ENCODE measurements at regions not wholly inside any gene's neighbourhood (a gene's known extent, or its start where the extent isn't known, plus 50 kb on each side); places are given as distances from the start of the nearest gene placed in this dataset.

GRCh38 chr9:15018096-15018637, 107.9 kb upstream of the FREM1 start:
- H3K4me2 ChIP-seq, result no peak overlapping the region
- ChIA-PET POLR2A (no interaction called here), CTCF (no interaction called here)
- no CpG with 5 or more reads among the region's 6 CpGs for WGBS (ENCODE audit: low lambda C conversion rate)
- no peaks in the 10 kb centered on the region for H3K27me3 ChIP-seq (ENCODE audit: insufficient read depth)
- H3K79me2 ChIP-seq (ENCODE audit: insufficient read depth), result no peaks in the 10 kb centered on the region
- no peaks in the 10 kb centered on the region for H4K20me1 ChIP-seq (ENCODE audit: insufficient read depth)
- no peaks in the 10 kb centered on the region for H3K4me1 ChIP-seq (ENCODE audit: control insufficient read depth in 1 of 2, insufficient read depth in 2 of 2, low read depth in 1 of 2, low read length in 1 of 2)
- no peaks in the 10 kb centered on the region for H3K9me2 ChIP-seq
- no peak overlapping the region for H3K27ac ChIP-seq (ENCODE audit: low read depth in 2 of 2, low read length in 1 of 2)
- no peak overlapping the region for H3K4me3 ChIP-seq (ENCODE audit: low read depth in 2 of 2, low read length in 1 of 2)
- no peak overlapping the region for H2AFZ ChIP-seq (ENCODE audit: low read depth)
- H3K9ac ChIP-seq, result no peak overlapping the region
- H3K36me3 ChIP-seq (replicated peaks in 1 of 2; ENCODE audit: control insufficient read depth in 1 of 2, insufficient read depth in 2 of 2, low read length in 1 of 2), result no peaks in the 10 kb centered on the region
- no peaks in the 10 kb centered on the region for H3F3A ChIP-seq (replicated peaks; ENCODE audit: insufficient read depth)
- no peaks in the 10 kb centered on the region for H3K9me3 ChIP-seq
- DNase-seq, result no peak
- TF ChIP-seq FOXJ3 (CRISPR knock-in tag; IDR thresholded peaks at IDR 0.05) (no peak), FOXM1 (IDR thresholded peaks at IDR 0.05; ENCODE audit: low read depth) (no peak), NRF1 (IDR thresholded peaks at IDR 0.05; ENCODE audit: low read depth, low read length) (no peak), CTCF (IDR thresholded peaks at IDR 0.05) (no peak), NFIC (IDR thresholded peaks at IDR 0.05; ENCODE audit: borderline replicate concordance) (no peak), EZH2phosphoT487 (IDR thresholded peaks at IDR 0.05; ENCODE audit: borderline replicate concordance, low read depth) (no peak), REST (IDR thresholded peaks at IDR 0.05; ENCODE audit: low read depth, low read length) (no peak), GATA2 (CRISPR knock-in tag; IDR thresholded peaks at IDR 0.05) (no peak), USF1 (IDR thresholded peaks at IDR 0.05; ENCODE audit: borderline replicate concordance, low read depth) (no peak)

- Histone ChIP-seq H3K4me3 (ENCODE audit: low read depth in 2 of 2, low read length in 1 of 2) (no peak overlapping the region), H3K79me2 (ENCODE audit: insufficient read depth) (no peaks in the 10 kb centered on the region), H3K9me2 (no peaks in the 10 kb centered on the region), H3K27me3 (ENCODE audit: insufficient read depth) (no peaks in the 10 kb centered on the region), H2AFZ (ENCODE audit: low read depth) (no peak overlapping the region), H4K20me1 (ENCODE audit: insufficient read depth) (no peaks in the 10 kb centered on the region), H3K4me2 (no peak overlapping the region), H3F3A (replicated peaks; ENCODE audit: insufficient read depth) (no peaks in the 10 kb centered on the region), H3K4me1 (ENCODE audit: control insufficient read depth in 1 of 2, insufficient read depth in 2 of 2, low read depth in 1 of 2, low read length in 1 of 2) (peaks cover 0 to 3% of the 10 kb centered on the region in 2 experiments; a peak in 2 of 4 replicates), H3K27ac (ENCODE audit: low read depth in 2 of 2, low read length in 1 of 2) (no peak overlapping the region), H3K9me3 (no peaks in the 10 kb centered on the region), H3K9ac (no peak overlapping the region), H3K36me3 (replicated peaks in 1 of 2; ENCODE audit: control insufficient read depth in 1 of 2, insufficient read depth in 2 of 2, low read length in 1 of 2) (no peaks in the 10 kb centered on the region)
- no peak for DNase-seq
- CTCF ChIA-PET, result no interaction called here
- TF ChIP-seq RFX5 (IDR thresholded peaks at IDR 0.05; ENCODE audit: low read length), result no peak
- no peak for TF ChIP-seq GABPA (IDR thresholded peaks at IDR 0.05; ENCODE audit: low read depth)
- no peak for TF ChIP-seq ZBTB33 (IDR thresholded peaks at IDR 0.05; ENCODE audit: borderline replicate concordance, low read depth)
- no peak for TF ChIP-seq SMC3 (IDR thresholded peaks at IDR 0.05; ENCODE audit: low read depth, low read length)
- POLR2A ChIA-PET, result no interaction called here
These were observed 100.4 kb upstream of the FREM1 start for GRCh38 chr9:15010581-15010980.

Data from SK-N-SH (cell line).